ENCODE measurements at regions not wholly inside any gene's neighbourhood (a gene's known extent, or its start where the extent isn't known, plus 50 kb on each side); places are given as distances from the start of the nearest gene placed in this dataset.
"Not testable (repeated sequence)": the region's sequence is repeated elsewhere in the genome, so short reads cannot be mapped to it uniquely, and the experiment has no call there.

DNA sequence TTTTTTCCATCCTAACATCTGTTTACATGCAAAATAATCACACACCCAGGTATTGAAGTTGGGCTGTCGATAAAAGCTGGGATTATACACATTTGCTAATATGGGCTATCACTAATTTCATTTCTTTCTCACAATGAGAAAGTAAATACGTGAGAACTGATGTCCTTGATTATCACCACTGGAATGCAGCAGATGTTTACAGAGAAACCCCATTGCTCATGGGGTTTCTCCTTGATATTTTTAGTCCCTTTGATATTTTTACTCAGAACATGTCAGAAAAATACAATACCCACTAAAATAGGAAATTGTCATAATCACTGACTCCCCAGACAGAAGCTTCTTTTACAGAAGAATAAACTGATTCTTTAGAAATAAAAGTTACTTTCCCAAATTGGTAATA, 535.1 kb upstream of the CCDC54 start:
- ATAC-seq: no peak
- TF ChIP-seq OSR1 (CRISPR knock-in tag; IDR thresholded peaks at IDR 0.05): no peak
- no peak for TF ChIP-seq PPARA (CRISPR knock-in tag; IDR thresholded peaks at IDR 0.05; ENCODE audit: borderline replicate concordance)

DNA sequence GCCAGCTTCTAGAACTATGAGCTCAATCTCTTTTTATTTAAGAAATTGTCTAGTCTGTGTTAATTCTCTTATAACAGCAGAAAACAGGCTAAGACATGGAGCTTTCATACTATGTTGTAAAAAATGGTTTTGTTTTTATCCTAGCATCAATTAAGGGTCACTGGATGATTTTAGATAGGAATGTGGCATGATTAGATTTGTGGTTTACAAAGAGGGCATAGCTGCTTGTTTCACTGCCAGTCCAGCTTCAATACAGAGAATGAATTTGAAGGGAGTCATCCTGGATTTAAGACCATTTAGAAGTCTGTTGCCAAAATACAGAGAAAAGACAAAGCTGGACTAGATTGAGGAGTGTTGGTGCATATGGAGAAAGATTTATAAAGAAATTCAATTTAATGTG, 532.6 kb upstream of the CCDC54 start:
- no peak for TF ChIP-seq BACH2 (CRISPR knock-in tag; IDR thresholded peaks at IDR 0.05; ENCODE audit: borderline replicate concordance)
- peak; percentile 88 for TF ChIP-seq ISL1 (CRISPR knock-in tag; IDR thresholded peaks at IDR 0.05)
- TF ChIP-seq ZC3H10 (CRISPR knock-in tag; IDR thresholded peaks at IDR 0.05): peak; percentile 68
- TF ChIP-seq TSHZ2 (CRISPR knock-in tag; IDR thresholded peaks at IDR 0.05): no peak
- peak; percentile 87 for ATAC-seq

DNA sequence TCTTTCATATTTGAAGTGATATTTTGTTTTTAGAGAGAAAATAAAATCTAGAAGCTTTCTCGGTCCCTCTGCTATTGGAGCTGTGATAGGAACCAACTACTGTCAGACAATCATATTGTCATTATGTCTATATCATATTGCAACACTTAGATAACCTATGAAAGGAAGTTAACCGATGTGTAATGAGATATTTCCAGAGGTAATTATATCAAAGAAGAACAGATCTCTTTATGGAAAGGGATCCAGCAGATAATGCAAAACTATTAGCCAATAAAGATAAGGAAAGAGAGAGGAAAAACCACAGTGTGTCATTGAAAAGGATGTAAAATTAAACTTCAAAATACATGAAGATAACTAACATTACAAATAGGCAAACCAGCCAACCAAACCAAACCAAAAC, 529.1 kb upstream of the CCDC54 start:
- no peak for ATAC-seq
- TF ChIP-seq TSHZ2 (CRISPR knock-in tag; IDR thresholded peaks at IDR 0.05) (0 out of 2 replicates have a peak, but pooled peaks have one; percentile 40), TCF4 (CRISPR knock-in tag; IDR thresholded peaks at IDR 0.05; ENCODE audit: borderline replicate concordance) (peak; percentile 76; the same call in 1 of the 2 replicates), RARB (CRISPR knock-in tag; IDR thresholded peaks at IDR 0.05) (no peak), PPARA (CRISPR knock-in tag; IDR thresholded peaks at IDR 0.05; ENCODE audit: borderline replicate concordance) (no peak), ISL1 (CRISPR knock-in tag; IDR thresholded peaks at IDR 0.05) (peak; percentile 73)

DNA sequence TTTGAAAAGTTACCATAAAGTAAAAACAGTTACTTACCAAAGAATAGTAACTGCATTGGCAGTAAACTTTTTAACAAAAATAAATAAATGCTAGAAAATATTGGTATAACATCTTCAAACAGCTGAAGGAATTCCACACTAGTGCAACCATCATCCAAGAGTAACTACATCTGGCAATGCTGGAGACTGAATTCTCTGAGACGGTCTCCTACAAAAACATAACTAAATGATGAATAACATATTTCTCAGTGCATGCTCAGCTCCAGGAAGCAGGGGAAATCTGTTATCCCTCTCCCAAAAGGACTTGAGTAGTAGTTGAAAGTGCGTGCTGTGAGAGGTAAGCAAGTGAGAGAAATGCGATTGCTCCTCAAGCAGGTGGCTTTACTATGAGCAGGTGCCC, 526.8 kb upstream of the CCDC54 start:
- TF ChIP-seq, protein P1, sequence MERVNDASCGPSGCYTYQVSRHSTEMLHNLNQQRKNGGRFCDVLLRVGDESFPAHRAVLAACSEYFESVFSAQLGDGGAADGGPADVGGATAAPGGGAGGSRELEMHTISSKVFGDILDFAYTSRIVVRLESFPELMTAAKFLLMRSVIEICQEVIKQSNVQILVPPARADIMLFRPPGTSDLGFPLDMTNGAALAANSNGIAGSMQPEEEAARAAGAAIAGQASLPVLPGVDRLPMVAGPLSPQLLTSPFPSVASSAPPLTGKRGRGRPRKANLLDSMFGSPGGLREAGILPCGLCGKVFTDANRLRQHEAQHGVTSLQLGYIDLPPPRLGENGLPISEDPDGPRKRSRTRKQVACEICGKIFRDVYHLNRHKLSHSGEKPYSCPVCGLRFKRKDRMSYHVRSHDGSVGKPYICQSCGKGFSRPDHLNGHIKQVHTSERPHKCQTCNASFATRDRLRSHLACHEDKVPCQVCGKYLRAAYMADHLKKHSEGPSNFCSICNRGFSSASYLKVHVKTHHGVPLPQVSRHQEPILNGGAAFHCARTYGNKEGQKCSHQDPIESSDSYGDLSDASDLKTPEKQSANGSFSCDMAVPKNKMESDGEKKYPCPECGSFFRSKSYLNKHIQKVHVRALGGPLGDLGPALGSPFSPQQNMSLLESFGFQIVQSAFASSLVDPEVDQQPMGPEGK (CRISPR knock-in tag; IDR thresholded peaks at IDR 0.05; ENCODE audit: borderline replicate concordance): no peak
- TF ChIP-seq OSR1 (CRISPR knock-in tag; IDR thresholded peaks at IDR 0.05) (no peak), TOX (CRISPR knock-in tag; IDR thresholded peaks at IDR 0.05; ENCODE audit: borderline replicate concordance) (no peak), GLIS3 (CRISPR knock-in tag; IDR thresholded peaks at IDR 0.05) (no peak), BACH2 (CRISPR knock-in tag; IDR thresholded peaks at IDR 0.05; ENCODE audit: borderline replicate concordance) (no peak), PPARA (CRISPR knock-in tag; IDR thresholded peaks at IDR 0.05; ENCODE audit: borderline replicate concordance) (no peak), TSHZ2 (CRISPR knock-in tag; IDR thresholded peaks at IDR 0.05) (no peak), ZNF8 (CRISPR knock-in tag; IDR thresholded peaks at IDR 0.05) (no peak), ZC3H10 (CRISPR knock-in tag; IDR thresholded peaks at IDR 0.05) (no peak), SNAI2 (CRISPR knock-in tag; IDR thresholded peaks at IDR 0.05) (no peak), ZFP3 (CRISPR knock-in tag; IDR thresholded peaks at IDR 0.05) (no peak), ESRRG (CRISPR knock-in tag; IDR thresholded peaks at IDR 0.05) (no peak), CSDC2 (CRISPR knock-in tag; IDR thresholded peaks at IDR 0.05) (no peak), ZNF565 (CRISPR knock-in tag; conservative IDR thresholded peaks at IDR 0.05; ENCODE audit: low read depth) (no peak)
- TF ChIP-seq, protein P2, sequence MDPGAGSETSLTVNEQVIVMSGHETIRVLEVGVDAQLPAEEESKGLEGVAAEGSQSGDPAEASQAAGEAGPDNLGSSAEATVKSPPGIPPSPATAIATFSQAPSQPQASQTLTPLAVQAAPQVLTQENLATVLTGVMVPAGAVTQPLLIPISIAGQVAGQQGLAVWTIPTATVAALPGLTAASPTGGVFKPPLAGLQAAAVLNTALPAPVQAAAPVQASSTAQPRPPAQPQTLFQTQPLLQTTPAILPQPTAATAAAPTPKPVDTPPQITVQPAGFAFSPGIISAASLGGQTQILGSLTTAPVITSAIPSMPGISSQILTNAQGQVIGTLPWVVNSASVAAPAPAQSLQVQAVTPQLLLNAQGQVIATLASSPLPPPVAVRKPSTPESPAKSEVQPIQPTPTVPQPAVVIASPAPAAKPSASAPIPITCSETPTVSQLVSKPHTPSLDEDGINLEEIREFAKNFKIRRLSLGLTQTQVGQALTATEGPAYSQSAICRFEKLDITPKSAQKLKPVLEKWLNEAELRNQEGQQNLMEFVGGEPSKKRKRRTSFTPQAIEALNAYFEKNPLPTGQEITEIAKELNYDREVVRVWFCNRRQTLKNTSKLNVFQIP (CRISPR knock-in tag; IDR thresholded peaks at IDR 0.05; ENCODE audit: borderline replicate concordance, low read depth): no peak
- TF ChIP-seq, protein P3, sequence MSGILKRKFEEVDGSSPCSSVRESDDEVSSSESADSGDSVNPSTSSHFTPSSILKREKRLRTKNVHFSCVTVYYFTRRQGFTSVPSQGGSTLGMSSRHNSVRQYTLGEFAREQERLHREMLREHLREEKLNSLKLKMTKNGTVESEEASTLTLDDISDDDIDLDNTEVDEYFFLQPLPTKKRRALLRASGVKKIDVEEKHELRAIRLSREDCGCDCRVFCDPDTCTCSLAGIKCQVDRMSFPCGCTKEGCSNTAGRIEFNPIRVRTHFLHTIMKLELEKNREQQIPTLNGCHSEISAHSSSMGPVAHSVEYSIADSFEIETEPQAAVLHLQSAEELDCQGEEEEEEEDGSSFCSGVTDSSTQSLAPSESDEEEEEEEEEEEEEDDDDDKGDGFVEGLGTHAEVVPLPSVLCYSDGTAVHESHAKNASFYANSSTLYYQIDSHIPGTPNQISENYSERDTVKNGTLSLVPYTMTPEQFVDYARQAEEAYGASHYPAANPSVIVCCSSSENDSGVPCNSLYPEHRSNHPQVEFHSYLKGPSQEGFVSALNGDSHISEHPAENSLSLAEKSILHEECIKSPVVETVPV (CRISPR knock-in tag; IDR thresholded peaks at IDR 0.05): no peak
- TF ChIP-seq, protein P4, sequence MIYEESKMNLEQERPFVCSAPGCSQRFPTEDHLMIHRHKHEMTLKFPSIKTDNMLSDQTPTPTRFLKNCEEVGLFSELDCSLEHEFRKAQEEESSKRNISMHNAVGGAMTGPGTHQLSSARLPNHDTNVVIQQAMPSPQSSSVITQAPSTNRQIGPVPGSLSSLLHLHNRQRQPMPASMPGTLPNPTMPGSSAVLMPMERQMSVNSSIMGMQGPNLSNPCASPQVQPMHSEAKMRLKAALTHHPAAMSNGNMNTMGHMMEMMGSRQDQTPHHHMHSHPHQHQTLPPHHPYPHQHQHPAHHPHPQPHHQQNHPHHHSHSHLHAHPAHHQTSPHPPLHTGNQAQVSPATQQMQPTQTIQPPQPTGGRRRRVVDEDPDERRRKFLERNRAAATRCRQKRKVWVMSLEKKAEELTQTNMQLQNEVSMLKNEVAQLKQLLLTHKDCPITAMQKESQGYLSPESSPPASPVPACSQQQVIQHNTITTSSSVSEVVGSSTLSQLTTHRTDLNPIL (CRISPR knock-in tag; IDR thresholded peaks at IDR 0.05; ENCODE audit: low read depth): no peak
- no peak for ATAC-seq

DNA sequence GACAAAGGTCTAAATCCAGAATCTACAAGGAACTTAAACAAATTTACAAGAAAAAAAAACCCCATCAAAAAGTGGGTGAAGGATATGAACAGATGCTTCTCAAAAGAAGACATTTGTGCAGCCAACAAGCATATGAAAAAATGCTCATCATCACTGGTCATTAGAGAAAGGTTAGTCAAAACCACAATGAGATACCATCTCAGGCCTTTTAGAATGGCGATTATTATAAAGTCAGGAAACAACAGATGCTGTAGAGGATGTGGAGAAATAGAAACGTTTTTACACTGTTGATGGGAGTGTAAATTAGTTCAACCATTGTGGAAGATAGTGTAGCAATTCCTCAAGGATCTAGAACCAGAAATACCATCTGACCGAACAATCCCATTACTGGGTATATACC, 518.9 kb upstream of the CCDC54 start:
- not testable (repeated sequence) for ATAC-seq

Measured in SK-N-SH treated with all-trans-retinoic acid at 6 μM for 48 hours (cell line).